Upper lobe of right lung (tissue), 1 donor: ENCODE measurements at regions not wholly inside any gene's neighbourhood (a gene's known extent, or its start where the extent isn't known, plus 50 kb on each side); places are given as distances from the start of the nearest gene placed in this dataset.

Experiments
- ATAC-seq: fragments of 200-7000 bp; cut with Tn5 transposase; one replicate; pipeline ENCODE4 v1.9.1; 2020; ENCODE audit warnings: mild to moderate bottlenecking, moderate library complexity
- DNase-seq: peaks from one replicate; pipeline ENCODE4 v3.0.0-alpha.2; 2020
- H3K27ac ChIP-seq: fragments of 200-600 bp; one replicate; pipeline ENCODE4 v1.8.0; 2022
- H3K27me3 ChIP-seq: fragments of 200-600 bp; one replicate; pipeline ENCODE4 v1.8.0; 2022; ENCODE audit warnings: mild to moderate bottlenecking
- H3K36me3 ChIP-seq: fragments of 200-600 bp; one replicate; pipeline ENCODE4 v1.8.0; 2022
- H3K4me1 ChIP-seq: fragments of 200-600 bp; one replicate; pipeline ENCODE4 v1.8.0; 2022
- H3K4me3 ChIP-seq: fragments of 200-600 bp; one replicate; pipeline ENCODE4 v1.8.0; 2022; ENCODE audit warnings: mild to moderate bottlenecking
- H3K9me3 ChIP-seq: fragments of 200-600 bp; one replicate; pipeline ENCODE4 v1.8.0; 2022
- intact Hi-C: fragments of 100-400 bp; cut with DNase I; formaldehyde crosslinking; loops from one replicate; pipeline ENCODE4 v1.11.0; 2022
- TF ChIP-seq, protein P1 (sequence below): fragments of 200-600 bp; IDR thresholded peaks from one replicate; pipeline ENCODE4 v1.8.0; 2022; ENCODE audit warnings: antibody characterized with exemption
- donor health status: DM: no; HTN: yes; CAD: no; lungs with severe emphysema.

DNA sequence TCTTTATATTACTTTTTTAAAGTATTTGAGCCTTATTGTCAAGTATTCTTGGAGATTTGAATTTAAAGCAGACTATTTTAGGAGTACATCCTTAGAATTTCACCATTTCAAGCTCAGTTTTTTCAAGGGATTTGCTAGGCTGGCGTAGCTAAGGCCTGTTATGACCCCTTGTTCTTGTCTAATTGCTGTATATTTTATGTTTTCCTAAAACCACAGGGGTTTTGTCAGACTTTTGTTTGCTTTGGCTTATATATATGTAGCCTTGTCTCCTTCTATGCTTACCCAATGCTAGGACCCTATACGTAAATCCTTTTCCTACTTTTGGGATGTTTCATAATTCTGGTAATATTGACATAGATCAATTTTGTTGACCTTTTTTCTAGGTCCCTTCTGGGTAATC lies 147.0 kb upstream of the SYT10 start:
- no peak for DNase-seq
- no peaks in the 10 kb centered on the region for H3K4me1 ChIP-seq
- intact Hi-C loops = no loop called here
- ATAC-seq = no peak
- H3K27ac ChIP-seq = no peak overlapping the region
- no peaks in the 10 kb centered on the region for H3K36me3 ChIP-seq
- no peak overlapping the region for H3K4me3 ChIP-seq
- no peaks in the 10 kb centered on the region for H3K9me3 ChIP-seq
- no peaks in the 10 kb centered on the region for H3K27me3 ChIP-seq
- TF ChIP-seq, protein P1, sequence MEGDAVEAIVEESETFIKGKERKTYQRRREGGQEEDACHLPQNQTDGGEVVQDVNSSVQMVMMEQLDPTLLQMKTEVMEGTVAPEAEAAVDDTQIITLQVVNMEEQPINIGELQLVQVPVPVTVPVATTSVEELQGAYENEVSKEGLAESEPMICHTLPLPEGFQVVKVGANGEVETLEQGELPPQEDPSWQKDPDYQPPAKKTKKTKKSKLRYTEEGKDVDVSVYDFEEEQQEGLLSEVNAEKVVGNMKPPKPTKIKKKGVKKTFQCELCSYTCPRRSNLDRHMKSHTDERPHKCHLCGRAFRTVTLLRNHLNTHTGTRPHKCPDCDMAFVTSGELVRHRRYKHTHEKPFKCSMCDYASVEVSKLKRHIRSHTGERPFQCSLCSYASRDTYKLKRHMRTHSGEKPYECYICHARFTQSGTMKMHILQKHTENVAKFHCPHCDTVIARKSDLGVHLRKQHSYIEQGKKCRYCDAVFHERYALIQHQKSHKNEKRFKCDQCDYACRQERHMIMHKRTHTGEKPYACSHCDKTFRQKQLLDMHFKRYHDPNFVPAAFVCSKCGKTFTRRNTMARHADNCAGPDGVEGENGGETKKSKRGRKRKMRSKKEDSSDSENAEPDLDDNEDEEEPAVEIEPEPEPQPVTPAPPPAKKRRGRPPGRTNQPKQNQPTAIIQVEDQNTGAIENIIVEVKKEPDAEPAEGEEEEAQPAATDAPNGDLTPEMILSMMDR = no peak

- ATAC-seq (no peak), DNase-seq (no peak)
- H3K4me1 ChIP-seq = no peaks in the 10 kb centered on the region
- TF ChIP-seq, protein P1 = no peak
- no peak overlapping the region for H3K4me3 ChIP-seq
- no peak overlapping the region for H3K27ac ChIP-seq
- H3K27me3 ChIP-seq = no peaks in the 10 kb centered on the region
- no peaks in the 10 kb centered on the region for H3K36me3 ChIP-seq
- intact Hi-C loops = no loop called here
- no peaks in the 10 kb centered on the region for H3K9me3 ChIP-seq
These were observed 147.7 kb upstream of the SYT10 start for GRCh38 chr12:33587354-33587753.

DNA sequence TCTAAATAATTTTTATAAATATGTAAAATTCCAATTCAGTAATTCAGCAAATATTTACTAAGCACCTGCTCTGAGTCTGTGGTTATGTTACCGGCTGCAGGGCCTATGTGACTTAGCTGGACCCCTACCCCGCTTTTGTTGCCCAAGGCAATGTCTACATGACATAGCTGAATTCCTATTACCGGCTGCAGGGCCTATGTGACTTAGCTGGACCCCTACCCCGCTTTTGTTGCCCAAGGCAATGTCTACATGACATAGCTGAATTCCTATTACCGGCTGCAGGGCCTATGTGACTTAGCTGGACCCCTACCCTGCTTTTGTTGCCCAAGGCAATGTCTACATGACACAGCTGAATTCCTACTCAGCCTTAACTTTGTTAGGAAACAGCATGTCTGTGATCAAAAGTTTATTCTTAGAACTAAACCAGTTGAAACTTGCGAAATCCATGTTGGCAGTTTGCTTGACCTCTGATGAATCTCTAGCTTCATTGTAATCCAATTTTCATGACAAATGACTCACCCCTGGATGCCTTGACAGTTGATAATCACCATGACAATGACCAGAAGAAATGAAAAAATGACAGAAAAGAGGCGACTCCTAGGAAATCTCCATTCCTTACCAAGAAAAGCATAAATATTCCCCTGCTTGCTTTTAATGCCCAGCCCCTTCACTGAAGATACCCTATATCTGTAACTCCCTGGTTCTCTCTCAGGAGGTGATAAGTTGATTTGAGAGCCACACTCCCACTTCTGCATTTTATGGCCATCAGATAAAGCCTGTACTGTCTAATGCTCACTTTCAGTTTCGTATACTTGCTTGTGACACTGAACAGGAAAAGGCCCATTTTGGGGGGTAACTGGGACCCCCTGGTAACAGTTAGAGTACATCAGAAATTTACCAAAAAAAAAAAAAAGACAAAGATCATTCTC lies 148.4 kb upstream of the SYT10 start:
- no peak overlapping the region for H3K27ac ChIP-seq
- TF ChIP-seq, protein P1 = no peak
- H3K4me3 ChIP-seq = no peak overlapping the region
- intact Hi-C loops = no loop called here
- no peaks in the 10 kb centered on the region for H3K4me1 ChIP-seq
- no peaks in the 10 kb centered on the region for H3K27me3 ChIP-seq
- DNase-seq (no peak), ATAC-seq (peak; percentile 67)
- no peaks in the 10 kb centered on the region for H3K36me3 ChIP-seq
- H3K9me3 ChIP-seq = no peaks in the 10 kb centered on the region

GRCh38 chr12:33588725-33589405 lies 149.2 kb upstream of the SYT10 start:
- TF ChIP-seq, protein P1 = no peak
- ATAC-seq (no peak), DNase-seq (no peak)
- H3K4me3 ChIP-seq = no peak overlapping the region
- intact Hi-C loops = no loop called here
- H3K27me3 ChIP-seq = no peaks in the 10 kb centered on the region
- no peak overlapping the region for H3K27ac ChIP-seq
- H3K4me1 ChIP-seq = no peaks in the 10 kb centered on the region
- no peaks in the 10 kb centered on the region for H3K9me3 ChIP-seq
- no peaks in the 10 kb centered on the region for H3K36me3 ChIP-seq

DNA sequence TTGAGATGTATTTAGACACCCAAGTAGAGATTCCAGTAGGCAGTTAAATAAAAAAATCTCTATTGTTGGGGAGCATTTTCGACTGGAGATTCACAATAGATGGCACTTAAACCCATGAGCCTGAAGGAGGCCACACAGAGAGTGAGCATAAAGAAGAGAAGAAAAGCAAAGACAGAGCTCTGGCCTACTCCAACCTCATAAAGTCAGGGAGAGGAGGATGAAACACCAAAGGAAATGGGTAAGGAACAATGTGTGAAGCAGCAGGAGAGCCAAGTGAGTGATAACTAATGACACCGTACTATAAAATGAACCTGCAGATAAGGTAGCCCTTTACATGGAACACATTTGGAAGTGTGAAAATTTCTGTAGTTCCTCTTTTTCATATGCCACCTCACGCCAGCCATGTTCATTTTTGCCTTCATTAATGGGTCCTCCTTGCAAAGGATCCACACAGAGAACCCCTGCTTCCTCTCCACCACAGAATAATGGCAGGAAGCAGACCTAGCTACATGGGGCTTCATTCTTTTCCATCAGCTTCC lies 150.0 kb upstream of the SYT10 start:
- H3K27ac ChIP-seq = no peak overlapping the region
- no peaks in the 10 kb centered on the region for H3K9me3 ChIP-seq
- DNase-seq (no peak), ATAC-seq (no peak)
- H3K4me1 ChIP-seq = no peaks in the 10 kb centered on the region
- H3K4me3 ChIP-seq = no peak overlapping the region
- intact Hi-C loops = no loop called here
- H3K36me3 ChIP-seq = no peaks in the 10 kb centered on the region
- no peaks in the 10 kb centered on the region for H3K27me3 ChIP-seq
- TF ChIP-seq, protein P1 = no peak
